ENCODE measurements at regions not wholly inside any gene's neighbourhood (a gene's known extent, or its start where the extent isn't known, plus 50 kb on each side); places are given as distances from the start of the nearest gene placed in this dataset.

DNA sequence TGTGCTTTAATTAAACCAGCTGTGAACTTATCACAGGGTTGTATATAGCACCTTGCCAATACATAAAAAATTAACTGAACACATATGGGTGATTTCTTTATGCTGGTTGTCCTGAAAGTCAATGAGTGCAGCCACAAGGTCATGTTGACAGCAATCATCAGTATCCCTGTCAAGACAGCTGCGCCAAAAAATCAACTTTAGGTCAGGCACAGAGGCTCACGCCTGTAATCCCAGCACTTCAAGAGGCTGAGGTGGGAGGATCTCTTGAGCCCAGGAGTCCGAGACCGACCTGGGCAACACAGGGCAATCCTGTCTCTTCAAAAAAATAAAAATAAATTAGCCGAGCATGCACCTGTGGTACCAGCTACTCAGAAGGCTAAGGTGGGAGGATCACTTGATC lies 707.3 kb downstream of the SI start:
- WGBS (ENCODE audit: extremely low coverage, insufficient read length, low lambda C conversion rate): no CpG with 5 or more reads among the region's 5 CpGs
- no peak overlapping the region for H4K8ac ChIP-seq (replicated peaks; ENCODE audit: insufficient read length, low read depth, low read length)
- Mint-ChIP-seq H3K27me3 (ENCODE audit: low read depth) (no peaks in the 10 kb centered on the region), H3K4me1 (no peaks in the 10 kb centered on the region), H3K9me3 (no peaks in the 10 kb centered on the region), H3K27ac (no peak overlapping the region; a peak in 1 of 7 replicates), H3K4me3 (no peak overlapping the region), H3K36me3 (ENCODE audit: insufficient read depth in 1 of 3, low read depth in 3 of 3) (no peaks in the 10 kb centered on the region)
- no peak overlapping the region for H2BK15ac ChIP-seq (ENCODE audit: low read depth, low read length)
- H3K4ac ChIP-seq (ENCODE audit: low read depth, low read length): no peak overlapping the region
- no peak overlapping the region for H3K23ac ChIP-seq (ENCODE audit: insufficient read length, low read depth, low read length)
- H2BK12ac ChIP-seq (ENCODE audit: insufficient read length, low read depth, low read length): no peak overlapping the region
- no peaks in the 10 kb centered on the region for H3K4me1 ChIP-seq (ENCODE audit: insufficient read depth, low read length)
- H4K20me1 ChIP-seq (ENCODE audit: control insufficient read depth, insufficient read depth, insufficient read length): no peaks in the 10 kb centered on the region
- H3K27me3 ChIP-seq (ENCODE audit: insufficient read depth, low read length): no peaks in the 10 kb centered on the region
- no peak overlapping the region for H4K5ac ChIP-seq (ENCODE audit: insufficient read length, low read depth, low read length)
- H2AFZ ChIP-seq (ENCODE audit: low read length): no peak overlapping the region
- no peaks in the 10 kb centered on the region for H3K9me3 ChIP-seq (ENCODE audit: control insufficient read depth, low read depth, low read length)
- TF ChIP-seq, protein P1, sequence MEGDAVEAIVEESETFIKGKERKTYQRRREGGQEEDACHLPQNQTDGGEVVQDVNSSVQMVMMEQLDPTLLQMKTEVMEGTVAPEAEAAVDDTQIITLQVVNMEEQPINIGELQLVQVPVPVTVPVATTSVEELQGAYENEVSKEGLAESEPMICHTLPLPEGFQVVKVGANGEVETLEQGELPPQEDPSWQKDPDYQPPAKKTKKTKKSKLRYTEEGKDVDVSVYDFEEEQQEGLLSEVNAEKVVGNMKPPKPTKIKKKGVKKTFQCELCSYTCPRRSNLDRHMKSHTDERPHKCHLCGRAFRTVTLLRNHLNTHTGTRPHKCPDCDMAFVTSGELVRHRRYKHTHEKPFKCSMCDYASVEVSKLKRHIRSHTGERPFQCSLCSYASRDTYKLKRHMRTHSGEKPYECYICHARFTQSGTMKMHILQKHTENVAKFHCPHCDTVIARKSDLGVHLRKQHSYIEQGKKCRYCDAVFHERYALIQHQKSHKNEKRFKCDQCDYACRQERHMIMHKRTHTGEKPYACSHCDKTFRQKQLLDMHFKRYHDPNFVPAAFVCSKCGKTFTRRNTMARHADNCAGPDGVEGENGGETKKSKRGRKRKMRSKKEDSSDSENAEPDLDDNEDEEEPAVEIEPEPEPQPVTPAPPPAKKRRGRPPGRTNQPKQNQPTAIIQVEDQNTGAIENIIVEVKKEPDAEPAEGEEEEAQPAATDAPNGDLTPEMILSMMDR (conservative IDR thresholded peaks at IDR 0.05): no peak
- no peak overlapping the region for H2BK5ac ChIP-seq (ENCODE audit: insufficient read length, low read length)
- DNase-seq: no peak
- no peak overlapping the region for H3K4me2 ChIP-seq (ENCODE audit: insufficient read depth, insufficient read length, low read length)
- no peaks in the 10 kb centered on the region for H3K79me1 ChIP-seq (ENCODE audit: insufficient read depth, low read depth, low read length, poor library complexity, severe bottlenecking)
- no peak overlapping the region for H3T11ph ChIP-seq (ENCODE audit: low read length)
- H3K14ac ChIP-seq (ENCODE audit: insufficient read depth, low read length): no peak overlapping the region
- H3K79me2 ChIP-seq (ENCODE audit: insufficient read depth, low read length): no peaks in the 10 kb centered on the region
- no peak overlapping the region for H2BK120ac ChIP-seq (ENCODE audit: low read depth, low read length, poor library complexity, severe bottlenecking)
- H2AK5ac ChIP-seq (ENCODE audit: insufficient read length, low read length): no peak overlapping the region
- H3K18ac ChIP-seq (ENCODE audit: insufficient read length, low read depth, low read length): no peak overlapping the region
- no peak overlapping the region for H3K9ac ChIP-seq (ENCODE audit: extremely low read depth, insufficient read length, low read length)
- no peaks in the 10 kb centered on the region for H3K23me2 ChIP-seq (ENCODE audit: insufficient read length, low read depth, low read length, poor library complexity, severe bottlenecking)
- H3K27ac ChIP-seq (ENCODE audit: insufficient read length, low read depth, low read length): no peak overlapping the region
- no peak overlapping the region for H2BK20ac ChIP-seq (ENCODE audit: low read depth, low read length, poor library complexity, severe bottlenecking)
- no peak overlapping the region for H3K56ac ChIP-seq (ENCODE audit: insufficient read length, low read depth, low read length)
- no peak overlapping the region for H4K91ac ChIP-seq (ENCODE audit: insufficient read length, low read depth, low read length)
